ENCODE measurements at regions not wholly inside any gene's neighbourhood (a gene's known extent, or its start where the extent isn't known, plus 50 kb on each side); places are given as distances from the start of the nearest gene placed in this dataset.

- POLR2A ChIA-PET = no interaction called here
- intact Hi-C loops (cut with micrococcal nuclease) = no loop called here
- Histone ChIP-seq H2AFZ (ENCODE audit: low read depth, low read length, poor library complexity, severe bottlenecking) (no peak overlapping the region), H3K9me2 (ENCODE audit: insufficient read depth) (no peaks in the 10 kb centered on the region), H3K4me3 (replicated peaks in 1 of 2; ENCODE audit: low read depth in 1 of 2, low read length in 2 of 2) (no peak overlapping the region), H3K9ac (ENCODE audit: low read length) (no peak overlapping the region), H4K20me1 (ENCODE audit: insufficient read depth) (no peaks in the 10 kb centered on the region), H3K27ac (ENCODE audit: low read depth, low read length) (no peak overlapping the region), H3K27me3 (ENCODE audit: insufficient read depth, low read length) (no peaks in the 10 kb centered on the region), H3K4me1 (ENCODE audit: control insufficient read depth in 1 of 2, insufficient read depth in 2 of 2, low read length in 2 of 2) (peaks cover 0 to under 1% of the 10 kb centered on the region in 2 experiments; a peak in 1 of 4 replicates), H3K4me2 (ENCODE audit: low read length) (no peak overlapping the region), H3K79me2 (ENCODE audit: insufficient read depth, low read length) (no peaks in the 10 kb centered on the region), H3K36me3 (ENCODE audit: control insufficient read depth in 1 of 2, insufficient read depth in 2 of 2, low read length in 2 of 2) (no peaks in the 10 kb centered on the region), H3K9me3 (ENCODE audit: control insufficient read depth in 1 of 2, insufficient read depth in 1 of 2, low read depth in 1 of 2, low read length in 2 of 2) (no peaks in the 10 kb centered on the region)
- RAD21 ChIA-PET (ENCODE audit: low non-redundant PET in 1 of 2, low total read pairs in 2 of 2, uncharacterized antibody in 2 of 2, unreplicated experiment in 2 of 2) = no interaction called here
- ATAC-seq (no peak), DNase-seq (ENCODE audit: low read depth, low spot score) (no peak)
- no TSS peak for BruUV-seq (replicated peaks)
- CTCF ChIA-PET = no interaction called here
- TF ChIP-seq ZBTB33 (IDR thresholded peaks at IDR 0.05; ENCODE audit: extremely low read depth, insufficient replicate concordance, low read length) (no peak), FOSL1 (IDR thresholded peaks at IDR 0.05; ENCODE audit: low read depth) (no peak), TCF7L2 (IDR thresholded peaks at IDR 0.05; ENCODE audit: borderline replicate concordance, extremely low read depth, insufficient read depth, insufficient read length) (no peak), SRF (IDR thresholded peaks at IDR 0.05; ENCODE audit: low read depth) (no peak)
These were observed 91.0 kb upstream of the DIO3 start for GRCh38 chr14:101470266-101470665.

- H3K27ac ChIP-seq (ENCODE audit: low read depth, low read length) = no peak overlapping the region
- no peak overlapping the region for H3K4me3 ChIP-seq (replicated peaks in 1 of 2; ENCODE audit: low read depth in 1 of 2, low read length in 2 of 2)
- DNase-seq (ENCODE audit: low read depth, low spot score) (no peak), ATAC-seq (no peak)
- no peaks in the 10 kb centered on the region for H3K9me3 ChIP-seq (ENCODE audit: control insufficient read depth in 1 of 2, insufficient read depth in 1 of 2, low read depth in 1 of 2, low read length in 2 of 2)
- H4K20me1 ChIP-seq (ENCODE audit: insufficient read depth) = no peaks in the 10 kb centered on the region
- no peaks in the 10 kb centered on the region for H3K27me3 ChIP-seq (ENCODE audit: insufficient read depth, low read length)
- ChIA-PET RAD21 (ENCODE audit: low non-redundant PET in 1 of 2, low total read pairs in 2 of 2, uncharacterized antibody in 2 of 2, unreplicated experiment in 2 of 2) (no interaction called here), POLR2A (no interaction called here), CTCF (no interaction called here)
- no peaks in the 10 kb centered on the region for H3K36me3 ChIP-seq (ENCODE audit: control insufficient read depth in 1 of 2, insufficient read depth in 2 of 2, low read length in 2 of 2)
- no peak overlapping the region for H3K9ac ChIP-seq (ENCODE audit: low read length)
- BruUV-seq (replicated peaks) = no TSS peak
- H3K4me2 ChIP-seq (ENCODE audit: low read length) = no peak overlapping the region
- peaks cover 16% of the 10 kb centered on the region in 2 experiments for H3K4me1 ChIP-seq (ENCODE audit: control insufficient read depth in 1 of 2, insufficient read depth in 2 of 2, low read length in 2 of 2)
- no peaks in the 10 kb centered on the region for H3K79me2 ChIP-seq (ENCODE audit: insufficient read depth, low read length)
- no peak overlapping the region for H2AFZ ChIP-seq (ENCODE audit: low read depth, low read length, poor library complexity, severe bottlenecking)
- intact Hi-C loops (cut with micrococcal nuclease) = no loop called here
- H3K9me2 ChIP-seq (ENCODE audit: insufficient read depth) = no peaks in the 10 kb centered on the region
- TF ChIP-seq SIN3A (IDR thresholded peaks at IDR 0.05; ENCODE audit: low read depth) = no peak
- TF ChIP-seq EZH2 (IDR thresholded peaks at IDR 0.05) = no peak
- TF ChIP-seq ATF3 (IDR thresholded peaks at IDR 0.05) = no peak
- TF ChIP-seq ELF1 (IDR thresholded peaks at IDR 0.05; ENCODE audit: borderline replicate concordance, low read depth) = no peak
- TF ChIP-seq ZFX (IDR thresholded peaks at IDR 0.05) = no peak
- no peak for TF ChIP-seq EZH2phosphoT487 (IDR thresholded peaks at IDR 0.05; ENCODE audit: borderline replicate concordance)
- TF ChIP-seq YY1 (IDR thresholded peaks at IDR 0.05; ENCODE audit: extremely low read depth, insufficient replicate concordance, low read depth, low read length) = no peak
- no peak for TF ChIP-seq POLR2AphosphoS5 (IDR thresholded peaks at IDR 0.05; ENCODE audit: low read depth, low read length)
- no peak for TF ChIP-seq CBX3 (IDR thresholded peaks at IDR 0.05; ENCODE audit: low read depth)
- no peak for TF ChIP-seq SP1 (IDR thresholded peaks at IDR 0.05; ENCODE audit: low read depth)
- no peak for TF ChIP-seq ZBTB33 (IDR thresholded peaks at IDR 0.05; ENCODE audit: extremely low read depth, insufficient replicate concordance, low read length)
These were observed 89.4 kb upstream of the DIO3 start for GRCh38 chr14:101471723-101472517.
